Mesenchymal stem cell (in vitro differentiated cells and primary cell): ENCODE measurements at regions not wholly inside any gene's neighbourhood (a gene's known extent, or its start where the extent isn't known, plus 50 kb on each side); places are given as distances from the start of the nearest gene placed in this dataset.
"Not testable (repeated sequence)": the region's sequence is repeated elsewhere in the genome, so short reads cannot be mapped to it uniquely, and the experiment has no call there.

Experiments
- DNase-seq: peaks from one replicate; pipeline ENCODE4 v3.0.0-alpha.2; 2013
- H2AFZ ChIP-seq: one replicate; pipeline ENCODE4 v1.6.1; 2013; ENCODE audit warnings: low read depth, mild to moderate bottlenecking, control low read depth, inconsistent platforms, low read length, moderate library complexity
- H2AK5ac ChIP-seq: 2 replicates; pipeline ENCODE4 v1.6.1; 2013; ENCODE audit warnings: low read length, moderate library complexity, mild to moderate bottlenecking, inconsistent platforms; ENCODE audit not compliant: severe bottlenecking
- H2BK120ac ChIP-seq: one replicate; pipeline ENCODE4 v1.6.1; 2013; ENCODE audit warnings: low read depth, mild to moderate bottlenecking, inconsistent platforms, low read length, moderate library complexity
- H2BK12ac ChIP-seq, 2 experiments: one replicate each; pipeline ENCODE4 v1.6.1; 2013; ENCODE audit warnings: inconsistent platforms in 2 of 2, low read length in 2 of 2, mild to moderate bottlenecking in 2 of 2, moderate library complexity in 2 of 2, control low read depth in 1 of 2
- H2BK15ac ChIP-seq: one replicate; pipeline ENCODE4 v1.6.1; 2013; ENCODE audit warnings: mild to moderate bottlenecking, low read depth, inconsistent platforms; ENCODE audit not compliant: poor library complexity, severe bottlenecking
- H2BK5ac ChIP-seq: 2 replicates; pipeline ENCODE4 v1.6.1; 2013; ENCODE audit warnings: low read depth, mild to moderate bottlenecking, low read length, control low read depth, inconsistent platforms; ENCODE audit not compliant: poor library complexity, severe bottlenecking
- H3K14ac ChIP-seq, 2 experiments: one replicate each; pipeline ENCODE4 v1.6.1; 2013; ENCODE audit warnings: inconsistent platforms in 2 of 2, low read length in 2 of 2, control low read depth in 1 of 2, mild to moderate bottlenecking in 1 of 2, moderate library complexity in 1 of 2
- H3K18ac ChIP-seq, 2 experiments: one replicate each; pipeline ENCODE4 v1.6.1; 2013; ENCODE audit warnings: inconsistent platforms in 2 of 2, low read length in 2 of 2, control low read depth in 1 of 2, low read depth in 1 of 2, mild to moderate bottlenecking in 1 of 2
- H3K23ac ChIP-seq, 2 experiments: one replicate each; pipeline ENCODE4 v1.6.1; 2013; ENCODE audit warnings: inconsistent platforms in 2 of 2, low read length in 2 of 2, mild to moderate bottlenecking in 2 of 2, moderate library complexity in 2 of 2, control low read depth in 1 of 2
- H3K27ac ChIP-seq: 2 replicates; pipeline ENCODE4 v1.5.1; 2013; ENCODE audit warnings: mild to moderate bottlenecking, moderate library complexity, low read length, control low read depth, inconsistent platforms; ENCODE audit not compliant: poor library complexity, severe bottlenecking
- H3K27me3 ChIP-seq, 2 experiments: 2 replicates each; pipeline versions ENCODE4 v1.6.1 to v1.7.0; 2013; ENCODE audit warnings: low read length in 2 of 2, mild to moderate bottlenecking in 2 of 2, moderate library complexity in 2 of 2, control low read depth in 1 of 2, inconsistent platforms in 1 of 2; ENCODE audit not compliant: control insufficient read depth in 1 of 2, insufficient read depth in 1 of 2
- H3K36me3 ChIP-seq, 2 experiments: 2 replicates each; pipeline versions ENCODE4 v1.6.1 to v1.7.0; 2013; ENCODE audit warnings: low read length in 2 of 2, control low read depth in 1 of 2, inconsistent platforms in 1 of 2, low read depth in 1 of 2, mild to moderate bottlenecking in 1 of 2; ENCODE audit not compliant: insufficient read depth in 2 of 2, control insufficient read depth in 1 of 2
- H3K4ac ChIP-seq, 2 experiments: one replicate each; pipeline ENCODE4 v1.6.1; 2013; ENCODE audit warnings: inconsistent platforms in 2 of 2, low read length in 2 of 2, mild to moderate bottlenecking in 2 of 2, moderate library complexity in 2 of 2, control low read depth in 1 of 2, low read depth in 1 of 2
- H3K4me1 ChIP-seq: 2 replicates; pipeline ENCODE4 v1.6.1; 2013; ENCODE audit warnings: low read depth, low read length, control low read depth; ENCODE audit not compliant: control insufficient read depth, insufficient read depth
- H3K4me2 ChIP-seq: 2 replicates; pipeline ENCODE4 v1.6.1; 2013; ENCODE audit warnings: low read length, mild to moderate bottlenecking, inconsistent platforms; ENCODE audit not compliant: poor library complexity, severe bottlenecking
- H3K4me3 ChIP-seq, 2 experiments: 2 replicates each; pipeline versions ENCODE4 v1.5.1 to v1.7.0; 2013; ENCODE audit warnings: low read length in 2 of 2, mild to moderate bottlenecking in 2 of 2, control low read depth in 1 of 2, low read depth in 1 of 2; ENCODE audit not compliant: insufficient read depth in 1 of 2
- H3K79me1 ChIP-seq: replicated peaks from 2 replicates; pipeline ENCODE4 v1.6.1; 2013; ENCODE audit warnings: mild to moderate bottlenecking, control low read depth, low read length, inconsistent platforms; ENCODE audit not compliant: poor library complexity, severe bottlenecking
- H3K9ac ChIP-seq: 2 replicates; pipeline ENCODE4 v1.7.0; 2013; ENCODE audit warnings: mild to moderate bottlenecking, low read length, moderate library complexity
- H3K9me3 ChIP-seq: 2 replicates; pipeline ENCODE4 v1.7.0; 2013; ENCODE audit warnings: mild to moderate bottlenecking, low read length; ENCODE audit not compliant: control insufficient read depth
- H4K8ac ChIP-seq: one replicate; pipeline ENCODE4 v1.6.1; 2013; ENCODE audit warnings: inconsistent platforms, mild to moderate bottlenecking, low read length, moderate library complexity
- H4K91ac ChIP-seq: one replicate; pipeline ENCODE4 v1.6.1; 2013; ENCODE audit warnings: mild to moderate bottlenecking, low read length, inconsistent platforms
- WGBS: methylation state at CpG from one replicate; pipeline ENCODE4 v1.1.7; 2013; ENCODE audit warnings: mixed read lengths; 5-methylcytosine and 5-hydroxymethylcytosine counted together

GRCh38 chr13:88727236-88727635 is 1056.1 kb downstream of the SLITRK5 start:
- H3K14ac ChIP-seq, H4K91ac ChIP-seq, H3K9me3 ChIP-seq, H2AFZ ChIP-seq, H3K23ac ChIP-seq, H3K27ac ChIP-seq, H3K4me1 ChIP-seq, H2BK5ac ChIP-seq, H3K4me2 ChIP-seq, H2BK15ac ChIP-seq, H2AK5ac ChIP-seq, H3K4ac ChIP-seq, H2BK120ac ChIP-seq, H3K9ac ChIP-seq, H3K27me3 ChIP-seq, H3K4me3 ChIP-seq, H3K79me1 ChIP-seq, H3K18ac ChIP-seq, DNase-seq, H3K36me3 ChIP-seq, H2BK12ac ChIP-seq, H4K8ac ChIP-seq: not testable (repeated sequence)
- WGBS: 33% methylated on average over 1 of the region's 7 CpGs

- no peak for DNase-seq
- no peaks in the 10 kb centered on the region for H3K4me1 ChIP-seq
Observed at GRCh38 chr13:88729605-88730004, 1058.4 kb downstream of the SLITRK5 start.

GRCh38 chr13:88736026-88736425 is 1064.9 kb downstream of the SLITRK5 start:
- Histone ChIP-seq H4K91ac (no peak overlapping the region), H4K8ac (no peak overlapping the region), H3K23ac (no peak overlapping the region), H2BK120ac (no peak overlapping the region), H3K4me1 (no peaks in the 10 kb centered on the region), H3K9me3 (peaks cover 4% of the 10 kb centered on the region), H2AK5ac (no peak overlapping the region), H2BK15ac (no peak overlapping the region), H3K4me2 (no peak overlapping the region), H2BK5ac (no peak overlapping the region), H3K4ac (no peak overlapping the region), H3K36me3 (no peaks in the 10 kb centered on the region), H3K79me1 (no peaks in the 10 kb centered on the region), H2BK12ac (no peak overlapping the region), H3K4me3 (no peak overlapping the region), H3K14ac (no peak overlapping the region), H2AFZ (no peak overlapping the region), H3K27me3 (no peaks in the 10 kb centered on the region), H3K18ac (no peak overlapping the region), H3K27ac (no peak overlapping the region), H3K9ac (no peak overlapping the region)
- DNase-seq: no peak
- 90% methylated on average over 1 of the region's 2 CpGs for WGBS

More at GRCh38 chr13:88729605-88730004, 1058.4 kb downstream of the SLITRK5 start:
- Histone ChIP-seq H3K79me1 (no peaks in the 10 kb centered on the region), H2BK120ac (no peak overlapping the region), H2AK5ac (no peak overlapping the region), H3K23ac (no peak overlapping the region), H4K91ac (no peak overlapping the region), H2BK5ac (no peak overlapping the region), H3K14ac (no peak overlapping the region), H3K36me3 (no peaks in the 10 kb centered on the region), H2BK15ac (no peak overlapping the region), H2AFZ (no peak overlapping the region), H4K8ac (no peak overlapping the region), H3K4me2 (no peak overlapping the region), H3K9me3 (peaks cover 8% of the 10 kb centered on the region), H2BK12ac (no peak overlapping the region), H3K4ac (no peak overlapping the region), H3K9ac (no peak overlapping the region), H3K27me3 (no peaks in the 10 kb centered on the region), H3K18ac (no peak overlapping the region), H3K27ac (no peak overlapping the region), H3K4me3 (no peak overlapping the region)
- 92% methylated on average over 3 of the region's 3 CpGs for WGBS

GRCh38 chr13:88739195-88739594 is 1068.0 kb downstream of the SLITRK5 start:
- H2BK120ac ChIP-seq: no peak overlapping the region
- WGBS: 89% methylated on average over 4 of the region's 4 CpGs
- no peaks in the 10 kb centered on the region for H3K27me3 ChIP-seq

More at GRCh38 chr13:88739195-88739594, 1068.0 kb downstream of the SLITRK5 start:
- no peak overlapping the region for H3K18ac ChIP-seq
- no peak overlapping the region for H2AK5ac ChIP-seq
- H3K9ac ChIP-seq: no peak overlapping the region
- no peak overlapping the region for H3K14ac ChIP-seq
- no peak overlapping the region for H3K23ac ChIP-seq
- H2AFZ ChIP-seq: no peak overlapping the region
- H4K8ac ChIP-seq: no peak overlapping the region
- no peaks in the 10 kb centered on the region for H3K79me1 ChIP-seq
- no peak overlapping the region for H3K27ac ChIP-seq
- no peak overlapping the region for H3K4ac ChIP-seq
- H3K36me3 ChIP-seq: no peaks in the 10 kb centered on the region
- no peaks in the 10 kb centered on the region for H3K4me1 ChIP-seq
- H3K4me3 ChIP-seq: no peak overlapping the region
- no peak overlapping the region for H3K4me2 ChIP-seq
- DNase-seq: no peak
- H2BK12ac ChIP-seq: no peak overlapping the region
- H3K9me3 ChIP-seq: peaks cover 7% of the 10 kb centered on the region
- H2BK5ac ChIP-seq: no peak overlapping the region
- no peak overlapping the region for H2BK15ac ChIP-seq
- no peak overlapping the region for H4K91ac ChIP-seq
